Fibroblast of mammary gland (primary cell): ENCODE measurements at regions not wholly inside any gene's neighbourhood (a gene's known extent, or its start where the extent isn't known, plus 50 kb on each side); places are given as distances from the start of the nearest gene placed in this dataset.

ENCODE experiments used
- DNase-seq: peaks from one replicate; pipeline ENCODE4 v3.0.0-alpha.2; 2010; ENCODE audit warnings: low read depth
- H3K4me3 ChIP-seq: 2 replicates; pipeline ENCODE4 v1.5.1; 2011; ENCODE audit warnings: low read depth, mild to moderate bottlenecking, low read length, moderate library complexity; ENCODE audit not compliant: control insufficient read depth
- TF ChIP-seq, protein P1 (sequence below): conservative IDR thresholded peaks from 2 replicates; pipeline ENCODE4 v1.5.1; 2011; ENCODE audit warnings: low read depth, low read length, inconsistent platforms; ENCODE audit not compliant: control insufficient read depth, insufficient read depth

DNA sequence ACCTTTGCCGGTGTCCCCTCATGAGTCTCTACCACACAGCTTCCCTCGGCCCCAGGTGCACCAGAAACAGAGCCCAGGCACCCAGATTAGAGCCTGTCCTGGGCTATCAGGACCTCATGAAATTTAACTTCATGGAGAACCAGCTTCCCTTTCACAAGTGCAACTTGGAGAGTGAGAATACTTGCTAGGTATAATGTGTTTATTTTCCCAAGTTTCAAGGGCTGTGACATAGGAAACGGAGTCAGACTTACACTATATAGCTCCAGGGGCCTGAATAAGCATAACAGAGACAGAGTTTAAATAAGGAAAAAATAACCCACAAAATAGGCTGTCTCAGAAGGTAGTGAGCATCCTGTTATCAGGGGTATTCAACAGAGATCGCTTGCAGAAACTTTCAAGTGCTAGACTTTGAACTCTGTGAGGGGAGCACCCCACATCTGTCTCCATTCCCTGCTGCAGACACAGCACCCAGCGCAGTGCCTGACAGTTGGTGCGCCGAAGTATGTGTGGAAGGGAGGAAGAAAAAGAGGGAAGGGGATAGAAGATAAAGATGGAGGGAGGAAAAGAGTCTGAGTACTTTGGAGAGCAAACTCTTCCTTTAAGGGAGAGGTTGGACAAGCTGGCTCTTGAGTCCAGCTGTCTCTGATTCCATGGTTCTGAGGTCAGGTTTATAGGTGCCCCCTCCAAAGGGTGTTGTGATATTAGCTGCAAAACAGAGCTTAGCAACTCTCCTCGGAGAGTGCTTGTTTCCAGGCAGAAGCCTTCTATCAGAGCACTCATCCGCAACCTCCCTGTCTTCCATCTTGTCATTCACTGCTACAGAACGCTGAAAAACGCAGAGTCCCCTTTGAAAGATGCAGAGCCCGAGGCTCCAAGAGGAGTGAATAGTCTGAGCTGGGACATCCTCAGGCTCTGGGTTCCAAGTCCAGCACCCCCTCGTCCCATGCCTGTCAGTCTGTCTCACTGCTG lies 84.8 kb downstream of the CPN2 start:
- no peak overlapping the region for H3K4me3 ChIP-seq
- TF ChIP-seq, protein P1, sequence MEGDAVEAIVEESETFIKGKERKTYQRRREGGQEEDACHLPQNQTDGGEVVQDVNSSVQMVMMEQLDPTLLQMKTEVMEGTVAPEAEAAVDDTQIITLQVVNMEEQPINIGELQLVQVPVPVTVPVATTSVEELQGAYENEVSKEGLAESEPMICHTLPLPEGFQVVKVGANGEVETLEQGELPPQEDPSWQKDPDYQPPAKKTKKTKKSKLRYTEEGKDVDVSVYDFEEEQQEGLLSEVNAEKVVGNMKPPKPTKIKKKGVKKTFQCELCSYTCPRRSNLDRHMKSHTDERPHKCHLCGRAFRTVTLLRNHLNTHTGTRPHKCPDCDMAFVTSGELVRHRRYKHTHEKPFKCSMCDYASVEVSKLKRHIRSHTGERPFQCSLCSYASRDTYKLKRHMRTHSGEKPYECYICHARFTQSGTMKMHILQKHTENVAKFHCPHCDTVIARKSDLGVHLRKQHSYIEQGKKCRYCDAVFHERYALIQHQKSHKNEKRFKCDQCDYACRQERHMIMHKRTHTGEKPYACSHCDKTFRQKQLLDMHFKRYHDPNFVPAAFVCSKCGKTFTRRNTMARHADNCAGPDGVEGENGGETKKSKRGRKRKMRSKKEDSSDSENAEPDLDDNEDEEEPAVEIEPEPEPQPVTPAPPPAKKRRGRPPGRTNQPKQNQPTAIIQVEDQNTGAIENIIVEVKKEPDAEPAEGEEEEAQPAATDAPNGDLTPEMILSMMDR = no peak
- no peak for DNase-seq

DNA sequence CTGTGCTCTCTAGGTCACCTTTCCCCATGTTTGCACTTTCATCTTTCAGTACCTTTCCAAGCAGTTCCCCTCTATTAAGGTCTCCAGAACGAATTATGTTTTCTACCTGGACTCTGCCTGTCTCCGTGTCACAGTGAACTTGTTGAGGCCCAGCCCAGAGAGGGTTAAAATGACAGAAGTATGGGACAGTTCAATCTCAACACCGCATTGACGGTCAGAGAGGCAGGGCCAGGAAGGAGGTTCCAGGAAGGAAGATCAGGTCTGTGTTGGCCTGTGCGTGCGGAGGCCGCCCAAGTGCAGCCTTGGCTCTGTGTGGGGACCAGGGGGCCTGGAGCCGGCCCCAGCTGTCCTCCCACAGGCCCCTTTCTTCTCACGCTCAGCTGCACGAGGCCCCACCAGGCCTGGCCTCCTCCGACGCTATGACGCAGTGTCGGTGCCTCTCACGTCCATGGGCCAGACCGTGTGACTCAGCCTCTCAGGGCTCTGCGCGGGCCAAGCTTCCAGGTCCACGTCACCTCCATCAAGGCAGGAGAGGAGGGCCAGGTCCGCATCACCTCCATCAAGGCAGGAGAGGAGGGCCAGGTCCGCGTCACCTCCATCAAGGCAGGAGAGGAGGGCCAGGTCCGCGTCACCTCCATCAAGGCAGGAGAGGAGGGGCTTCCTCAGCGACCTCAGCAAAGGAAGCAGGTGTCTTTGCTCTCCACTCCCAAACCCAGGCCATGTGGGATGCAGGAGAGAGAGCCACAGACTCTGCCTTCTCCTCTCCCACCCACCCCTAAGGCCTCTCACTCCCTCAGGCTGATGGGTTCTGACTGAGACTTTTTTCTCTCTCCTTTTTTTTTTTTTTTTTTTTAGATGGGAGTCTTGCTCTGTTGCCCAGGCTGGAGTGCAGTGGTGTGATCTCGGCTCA lies 83.1 kb downstream of the CPN2 start:
- no peak overlapping the region for H3K4me3 ChIP-seq
- TF ChIP-seq, protein P1 = no peak
- peak; percentile 97 for DNase-seq

DNA sequence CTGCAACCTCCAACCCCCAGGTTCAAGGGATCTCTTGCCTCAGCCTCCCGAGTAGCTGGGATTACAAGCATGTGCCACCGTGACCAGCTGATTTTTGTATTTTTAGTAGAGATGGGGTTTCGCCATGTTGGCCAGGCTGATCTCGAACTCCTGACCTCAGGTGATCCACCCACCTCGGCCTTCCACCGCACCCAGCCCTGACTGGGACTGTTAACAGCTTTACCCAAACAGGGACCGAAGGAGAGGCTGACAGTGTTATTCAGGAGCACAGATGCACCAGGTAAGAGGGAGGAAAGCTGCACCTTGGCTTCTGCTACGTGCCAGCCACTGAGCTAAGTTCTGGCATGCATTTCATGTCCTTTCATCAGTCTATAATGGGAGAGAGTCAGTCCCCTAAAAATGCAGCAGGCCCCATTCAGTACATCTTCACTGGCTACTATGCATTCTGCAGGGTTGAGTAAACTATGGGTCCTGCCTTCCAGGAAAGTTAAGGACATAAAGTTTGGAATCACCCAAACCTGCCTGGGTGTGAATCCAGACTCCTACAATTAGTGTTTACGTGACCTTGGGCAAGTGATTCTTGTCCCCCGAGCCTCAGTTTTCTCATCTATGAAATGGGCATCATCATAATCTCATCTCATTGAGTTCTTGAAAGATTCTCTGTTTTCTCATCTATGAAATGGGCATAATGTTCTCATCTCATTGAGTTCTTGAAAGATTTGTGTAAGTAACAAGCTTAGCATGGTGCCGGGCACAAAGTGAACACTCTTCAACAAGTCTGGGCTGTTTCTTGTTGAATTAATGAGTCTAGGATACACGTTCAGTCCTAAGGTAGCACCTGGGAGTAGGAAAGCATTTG lies 82.2 kb downstream of the CPN2 start:
- no peak for DNase-seq
- TF ChIP-seq, protein P1 = no peak
- no peak overlapping the region for H3K4me3 ChIP-seq

DNA sequence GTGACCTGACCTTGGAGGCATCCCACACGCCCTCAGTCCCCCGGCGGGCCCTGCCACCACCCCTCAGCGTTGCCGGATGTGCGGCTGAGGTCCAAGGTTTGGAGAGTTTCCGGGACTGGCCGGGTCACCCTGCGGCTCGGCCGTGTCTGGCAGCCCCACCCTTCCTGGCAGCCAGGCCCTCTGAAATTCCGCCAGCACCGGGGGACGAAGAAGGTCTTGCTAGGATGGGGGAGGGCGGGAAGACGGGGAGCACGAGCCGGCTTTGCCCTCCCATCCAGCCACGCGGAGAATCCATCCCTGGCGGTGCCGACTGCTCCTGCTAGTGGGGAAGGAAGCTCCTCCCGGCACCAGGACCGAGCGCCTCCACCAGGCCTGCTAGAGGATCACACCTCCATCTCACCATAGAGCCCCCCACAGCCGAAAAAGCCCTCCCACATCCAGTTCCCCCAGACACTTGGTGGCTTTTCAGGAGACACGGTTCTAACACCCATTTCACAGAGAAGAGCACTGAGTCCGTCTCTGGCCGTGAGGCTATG lies 81.5 kb downstream of the CPN2 start:
- peak; percentile 72 for DNase-seq
- H3K4me3 ChIP-seq = no peak overlapping the region
- TF ChIP-seq, protein P1 = peak; percentile 41

DNA sequence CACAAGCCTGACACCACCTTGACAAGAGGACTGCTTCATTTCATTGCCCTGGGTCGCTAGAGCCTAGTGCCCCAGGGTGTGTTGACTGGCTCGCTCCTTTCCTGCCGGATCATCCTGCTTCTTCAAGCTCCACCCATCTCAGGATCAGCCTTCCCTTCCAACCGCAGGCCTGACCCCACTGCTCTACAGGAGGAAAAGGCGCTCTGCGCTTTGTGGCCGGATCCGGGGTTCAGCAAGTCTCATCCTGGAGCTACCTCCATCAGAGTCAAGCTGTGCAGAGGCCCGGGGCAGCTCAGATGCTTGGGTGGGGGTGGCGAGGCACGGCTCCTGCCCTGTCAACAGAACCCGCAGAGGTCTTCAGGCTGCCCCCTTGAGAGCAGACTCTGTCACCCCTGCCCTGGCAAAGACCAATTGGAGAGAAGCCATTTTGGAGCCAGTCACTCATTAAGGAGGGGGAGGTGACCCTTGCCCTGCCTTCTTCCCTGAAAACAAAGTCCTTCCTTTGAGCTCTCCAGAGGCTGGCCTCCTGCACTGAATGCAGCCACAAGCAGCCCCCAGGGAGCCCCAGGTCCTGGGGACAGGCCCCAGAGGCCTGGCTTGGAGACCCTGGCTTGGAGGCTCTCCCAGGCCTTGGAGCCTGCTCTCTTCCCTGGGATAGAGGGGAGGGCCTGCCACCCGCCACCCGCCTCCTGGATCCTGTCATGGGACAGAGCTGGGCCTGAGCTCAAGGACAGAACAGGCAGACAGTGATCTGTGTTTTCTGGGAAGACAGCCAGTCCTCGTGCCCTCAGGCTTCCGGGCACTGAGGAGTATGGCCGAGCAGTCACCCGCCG lies 80.3 kb downstream of the CPN2 start:
- peak; percentile 77 for DNase-seq
- TF ChIP-seq, protein P1 = no peak
- H3K4me3 ChIP-seq = no peak overlapping the region
